Omental fat pad (tissue), 3 donors: ENCODE measurements at regions not wholly inside any gene's neighbourhood (a gene's known extent, or its start where the extent isn't known, plus 50 kb on each side); places are given as distances from the start of the nearest gene placed in this dataset.
"Not testable (repeated sequence)": the region's sequence is repeated elsewhere in the genome, so short reads cannot be mapped to it uniquely, and the experiment has no call there.

ENCODE experiments used
- ATAC-seq: fragments of 150-250 bp; one replicate; pipeline ENCODE4 v1.9.1; 2016; ENCODE audit warnings: mild to moderate bottlenecking, moderate library complexity; ENCODE audit not compliant: low FRiP score
- DNase-seq: peaks from one replicate; pipeline ENCODE4 v3.0.0-alpha.2; 2019; ENCODE audit warnings: low spot score
- CTCF ChIP-seq, 3 donors: fragments of 450-650 bp; IDR thresholded peaks; one replicate each; pipeline ENCODE4 v1.5.1; 2016 to 2017; ENCODE audit warnings: antibody characterized with exemption in 3 of 3, mild to moderate bottlenecking in 3 of 3, moderate library complexity in 2 of 3

DNA sequence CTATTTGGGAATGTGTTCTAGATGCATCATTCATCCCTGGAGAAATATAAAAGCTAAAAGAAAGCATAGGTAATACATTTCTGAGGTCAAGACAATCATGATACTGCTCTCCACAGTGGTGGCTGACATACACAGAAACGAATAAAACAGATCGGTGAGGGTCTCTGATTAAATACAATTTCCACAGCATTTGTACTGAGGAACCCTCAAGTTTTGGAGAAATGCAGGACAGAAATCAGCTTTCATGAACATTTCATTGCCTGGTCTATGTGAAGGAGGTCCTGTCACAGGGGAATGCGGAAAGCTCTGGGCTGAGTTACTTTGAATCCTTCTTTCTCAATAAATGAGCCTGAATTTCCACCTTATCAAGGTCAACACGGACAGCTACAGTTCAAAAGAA, 67.9 kb upstream of the ITGB1 start:
- no peak for TF ChIP-seq CTCF (IDR thresholded peaks at IDR 0.05)
- ATAC-seq = no peak
- DNase-seq = no peak

DNA sequence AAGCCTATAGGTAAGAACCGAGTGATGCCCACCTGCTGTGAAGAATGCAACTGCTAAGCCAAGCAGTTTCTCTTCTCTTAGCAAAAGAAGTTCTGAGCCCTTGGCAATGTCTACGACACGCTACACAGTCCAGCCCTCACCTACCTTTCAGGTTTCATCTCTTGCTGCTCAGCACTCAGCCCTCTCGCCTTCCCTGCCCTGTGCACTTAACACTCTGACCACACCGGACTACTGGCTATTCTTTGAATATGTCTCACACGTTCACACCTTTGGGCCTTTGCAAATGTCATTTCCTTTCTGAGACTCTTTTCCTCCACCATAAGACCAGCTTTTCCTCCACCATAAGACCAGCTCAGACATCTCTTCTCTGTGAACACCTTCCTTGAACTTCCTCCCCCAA, 67.0 kb upstream of the ITGB1 start:
- ATAC-seq (no peak), DNase-seq (no peak)
- no peak for TF ChIP-seq CTCF (IDR thresholded peaks at IDR 0.05)

DNA sequence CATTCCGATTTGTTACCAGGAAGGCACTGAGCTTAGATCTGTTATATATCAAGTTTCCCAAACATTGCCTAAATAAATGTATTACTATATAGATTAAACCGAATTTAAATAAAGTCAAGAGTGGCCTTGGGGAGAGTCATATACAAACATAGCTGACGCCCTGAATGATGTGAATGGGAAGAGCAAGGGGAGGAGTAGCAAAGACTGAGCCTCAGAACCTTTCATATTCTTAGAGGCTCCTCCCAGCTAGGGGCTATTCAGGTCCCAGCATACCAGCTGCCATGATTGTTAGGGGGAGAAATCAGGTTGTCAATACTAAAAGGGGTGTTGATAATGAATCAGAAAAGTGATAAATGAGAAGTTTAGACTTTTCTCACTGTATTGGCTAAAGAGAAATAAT, 64.7 kb upstream of the ITGB1 start:
- DNase-seq = no peak
- no peak for TF ChIP-seq CTCF (IDR thresholded peaks at IDR 0.05)
- ATAC-seq = no peak

GRCh38 chr10:33022090-33022489, 64.1 kb upstream of the ITGB1 start:
- no peak for DNase-seq

DNA sequence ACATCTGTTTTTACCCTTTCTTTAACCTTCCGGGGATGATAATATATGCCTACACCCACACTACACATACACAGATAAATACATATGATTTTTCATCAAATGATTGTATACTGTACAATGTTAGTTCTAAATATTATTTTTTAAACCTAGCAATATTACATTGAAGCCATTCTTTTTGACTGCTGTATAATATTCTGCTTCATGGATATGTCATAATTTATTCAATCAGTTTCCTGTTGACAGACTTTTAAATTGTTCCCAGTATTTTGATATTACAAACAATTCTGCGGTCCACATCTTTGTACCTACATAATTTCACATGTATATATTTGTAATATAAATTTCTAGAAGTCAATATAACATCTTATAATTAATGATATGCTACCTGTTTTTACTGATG, 59.0 kb upstream of the ITGB1 start:
- no peak for TF ChIP-seq CTCF (IDR thresholded peaks at IDR 0.05)
- DNase-seq = no peak
- ATAC-seq = no peak

More at GRCh38 chr10:33022090-33022489, 64.1 kb upstream of the ITGB1 start:
- no peak for TF ChIP-seq CTCF (IDR thresholded peaks at IDR 0.05)
- ATAC-seq = no peak

GRCh38 chr10:33015761-33016547, 57.9 kb upstream of the ITGB1 start:
- no peak for TF ChIP-seq CTCF (IDR thresholded peaks at IDR 0.05)
- ATAC-seq (no peak), DNase-seq (no peak)

GRCh38 chr10:33013331-33013730, 55.3 kb upstream of the ITGB1 start:
- not testable (repeated sequence) for DNase-seq, ATAC-seq
